GM18498 (cell line): ENCODE measurements at regions not wholly inside any gene's neighbourhood (a gene's known extent, or its start where the extent isn't known, plus 50 kb on each side); places are given as distances from the start of the nearest gene placed in this dataset.
"Not testable (repeated sequence)": the region's sequence is repeated elsewhere in the genome, so short reads cannot be mapped to it uniquely, and the experiment has no call there.

Source experiments
- ATAC-seq: cut with Tn5 transposase; IDR thresholded peaks from one replicate; pipeline ENCODE4 v1.9.1; 2021; ENCODE audit warnings: mild to moderate bottlenecking, moderate library complexity; ENCODE audit not compliant: unreplicated experiment

- no peak for ATAC-seq
These were observed 390.0 kb upstream of the SPAG17 start for GRCh38 chr1:118575060-118575459.

- no peak for ATAC-seq
These were observed 380.1 kb upstream of the SPAG17 start for GRCh38 chr1:118564961-118565703.

GRCh38 chr1:118563981-118564951 lies 379.2 kb upstream of the SPAG17 start:
- no peak for ATAC-seq

- no peak for ATAC-seq
These were observed 373.9 kb upstream of the SPAG17 start for GRCh38 chr1:118558933-118559332.

- no peak for ATAC-seq
These were observed 371.9 kb upstream of the SPAG17 start for GRCh38 chr1:118556936-118557335.

GRCh38 chr1:118555638-118556037 lies 370.6 kb upstream of the SPAG17 start:
- no peak for ATAC-seq

- ATAC-seq, result no peak
These were observed 350.9 kb upstream of the SPAG17 start for GRCh38 chr1:118535901-118536300.

- ATAC-seq, result not testable (repeated sequence)
These were observed 326.9 kb upstream of the SPAG17 start for GRCh38 chr1:118511922-118512321.

GRCh38 chr1:118504867-118505266 lies 319.8 kb upstream of the SPAG17 start:
- no peak for ATAC-seq

- no peak for ATAC-seq
These were observed 319.2 kb upstream of the SPAG17 start for GRCh38 chr1:118504221-118504644.

GRCh38 chr1:118503752-118504151 lies 318.7 kb upstream of the SPAG17 start:
- no peak for ATAC-seq

GRCh38 chr1:118494998-118495397 lies 310.0 kb upstream of the SPAG17 start:
- ATAC-seq, result no peak

- ATAC-seq, result no peak
These were observed 303.8 kb upstream of the SPAG17 start for GRCh38 chr1:118488787-118489186.

GRCh38 chr1:118487932-118488331 lies 302.9 kb upstream of the SPAG17 start:
- ATAC-seq, result no peak

GRCh38 chr1:118487091-118487490 lies 302.1 kb upstream of the SPAG17 start:
- ATAC-seq, result no peak

- no peak for ATAC-seq
These were observed 301.2 kb upstream of the SPAG17 start for GRCh38 chr1:118486199-118486598.

GRCh38 chr1:118485757-118486156 lies 300.7 kb upstream of the SPAG17 start:
- ATAC-seq, result no peak

GRCh38 chr1:118484893-118485292 lies 299.9 kb upstream of the SPAG17 start:
- ATAC-seq, result no peak

- ATAC-seq, result no peak
These were observed 298.4 kb upstream of the SPAG17 start for GRCh38 chr1:118483245-118484006.

- no peak for ATAC-seq
These were observed 296.1 kb upstream of the SPAG17 start for GRCh38 chr1:118481126-118481525.

GRCh38 chr1:118479351-118479750 lies 294.3 kb upstream of the SPAG17 start:
- ATAC-seq, result no peak
